Endothelial cell of umbilical vein (primary cell): ENCODE measurements at regions not wholly inside any gene's neighbourhood (a gene's known extent, or its start where the extent isn't known, plus 50 kb on each side); places are given as distances from the start of the nearest gene placed in this dataset.

Experiments used
- JUN ChIP-seq: IDR thresholded peaks from 2 replicates; pipeline ENCODE4 v1.6.1; 2011; ENCODE audit warnings: borderline replicate concordance, low read depth; ENCODE audit not compliant: insufficient read length, insufficient read depth
- MYC ChIP-seq: IDR thresholded peaks from one replicate; pipeline ENCODE4 v1.6.1; 2011; ENCODE audit warnings: mild to moderate bottlenecking, low read depth, low read length
- TF ChIP-seq, protein P1 (sequence below), 2 donors: IDR thresholded peaks; 1 replicate in 1 of 2; 2 replicates in 1 of 2; pipeline ENCODE4 v1.5.1; 2011; ENCODE audit warnings: low read length in 2 of 2, mild to moderate bottlenecking in 2 of 2, moderate library complexity in 2 of 2, control low read depth in 1 of 2, inconsistent platforms in 1 of 2, low read depth in 1 of 2; ENCODE audit not compliant: insufficient read depth in 1 of 2; ENCODE audit errors: extremely low read depth in 1 of 2

DNA sequence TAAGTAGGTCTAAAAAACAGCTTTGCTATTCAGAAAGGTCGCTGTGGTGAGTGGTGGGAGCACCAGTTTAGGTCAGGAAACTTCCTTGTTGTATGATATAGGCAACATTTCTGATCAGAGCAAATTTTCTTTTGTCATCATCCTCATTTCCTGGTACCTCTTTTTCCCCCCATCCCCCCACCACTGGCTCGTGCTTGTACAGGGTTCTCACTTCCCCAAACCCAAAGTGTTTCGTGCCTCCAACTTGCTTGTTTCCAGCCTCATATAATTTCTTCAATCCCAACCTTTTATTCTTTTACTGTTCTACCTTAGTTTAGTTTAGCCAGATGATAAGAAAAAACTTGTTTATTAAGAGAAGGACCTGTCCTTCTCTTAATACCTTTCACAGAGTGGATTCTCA, 209.4 kb upstream of the JAG1 start:
- no peak for TF ChIP-seq JUN
- TF ChIP-seq, protein P1, sequence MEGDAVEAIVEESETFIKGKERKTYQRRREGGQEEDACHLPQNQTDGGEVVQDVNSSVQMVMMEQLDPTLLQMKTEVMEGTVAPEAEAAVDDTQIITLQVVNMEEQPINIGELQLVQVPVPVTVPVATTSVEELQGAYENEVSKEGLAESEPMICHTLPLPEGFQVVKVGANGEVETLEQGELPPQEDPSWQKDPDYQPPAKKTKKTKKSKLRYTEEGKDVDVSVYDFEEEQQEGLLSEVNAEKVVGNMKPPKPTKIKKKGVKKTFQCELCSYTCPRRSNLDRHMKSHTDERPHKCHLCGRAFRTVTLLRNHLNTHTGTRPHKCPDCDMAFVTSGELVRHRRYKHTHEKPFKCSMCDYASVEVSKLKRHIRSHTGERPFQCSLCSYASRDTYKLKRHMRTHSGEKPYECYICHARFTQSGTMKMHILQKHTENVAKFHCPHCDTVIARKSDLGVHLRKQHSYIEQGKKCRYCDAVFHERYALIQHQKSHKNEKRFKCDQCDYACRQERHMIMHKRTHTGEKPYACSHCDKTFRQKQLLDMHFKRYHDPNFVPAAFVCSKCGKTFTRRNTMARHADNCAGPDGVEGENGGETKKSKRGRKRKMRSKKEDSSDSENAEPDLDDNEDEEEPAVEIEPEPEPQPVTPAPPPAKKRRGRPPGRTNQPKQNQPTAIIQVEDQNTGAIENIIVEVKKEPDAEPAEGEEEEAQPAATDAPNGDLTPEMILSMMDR (IDR thresholded peaks at IDR 0.05; ENCODE audit: extremely low read depth in 1 of 2, insufficient read depth in 1 of 2, low read depth in 1 of 2, low read length in 2 of 2): no peak
- TF ChIP-seq MYC: no peak
